ENCODE measurements at regions not wholly inside any gene's neighbourhood (a gene's known extent, or its start where the extent isn't known, plus 50 kb on each side); places are given as distances from the start of the nearest gene placed in this dataset.

- no peak for DNase-seq
These were observed 1452.7 kb upstream of the TENM3 start for GRCh38 chr4:180790471-180790870.

- no peak for DNase-seq
These were observed 1450.7 kb upstream of the TENM3 start for GRCh38 chr4:180792541-180792940.

GRCh38 chr4:180794333-180794732, 1448.9 kb upstream of the TENM3 start:
- DNase-seq = no peak

GRCh38 chr4:180798036-180798577, 1445.1 kb upstream of the TENM3 start:
- no peak for DNase-seq

GRCh38 chr4:180799798-180800197, 1443.4 kb upstream of the TENM3 start:
- DNase-seq = no peak

- DNase-seq = no peak
These were observed 1438.1 kb upstream of the TENM3 start for GRCh38 chr4:180805101-180805500.

GRCh38 chr4:180808862-180809261, 1434.3 kb upstream of the TENM3 start:
- DNase-seq = no peak

GRCh38 chr4:180809439-180809838, 1433.8 kb upstream of the TENM3 start:
- no peak for DNase-seq

GRCh38 chr4:180810581-180810980, 1432.6 kb upstream of the TENM3 start:
- DNase-seq = no peak

GRCh38 chr4:180811556-180811955, 1431.6 kb upstream of the TENM3 start:
- no peak for DNase-seq

GRCh38 chr4:180812783-180813182, 1430.4 kb upstream of the TENM3 start:
- no peak for DNase-seq

- no peak for DNase-seq
These were observed 1428.3 kb upstream of the TENM3 start for GRCh38 chr4:180814875-180815417.

GRCh38 chr4:180817529-180817928, 1425.7 kb upstream of the TENM3 start:
- no peak for DNase-seq

GRCh38 chr4:180823108-180823507, 1420.1 kb upstream of the TENM3 start:
- no peak for DNase-seq

GRCh38 chr4:180827232-180828009, 1415.8 kb upstream of the TENM3 start:
- peak; percentile 38 for DNase-seq

GRCh38 chr4:180828455-180829018, 1414.7 kb upstream of the TENM3 start:
- peak; percentile 83 for DNase-seq

GRCh38 chr4:180832073-180832472, 1411.1 kb upstream of the TENM3 start:
- DNase-seq = no peak

GRCh38 chr4:180840142-180840541, 1403.1 kb upstream of the TENM3 start:
- no peak for DNase-seq

GRCh38 chr4:180850318-180850940, 1392.8 kb upstream of the TENM3 start:
- DNase-seq = no peak

GRCh38 chr4:180852738-180853137, 1390.5 kb upstream of the TENM3 start:
- no peak for DNase-seq

GRCh38 chr4:180855184-180855583, 1388.0 kb upstream of the TENM3 start:
- DNase-seq = no peak

GRCh38 chr4:180860089-180860720, 1383.0 kb upstream of the TENM3 start:
- no peak for DNase-seq

GRCh38 chr4:180861651-180862050, 1381.6 kb upstream of the TENM3 start:
- no peak for DNase-seq
